HG02759 (cell line): ENCODE measurements at regions not wholly inside any gene's neighbourhood (a gene's known extent, or its start where the extent isn't known, plus 50 kb on each side); places are given as distances from the start of the nearest gene placed in this dataset.

Experiments used
- ATAC-seq: cut with Tn5 transposase; IDR thresholded peaks from one replicate; pipeline ENCODE4 v1.9.1; 2021; ENCODE audit warnings: mild to moderate bottlenecking, moderate library complexity; ENCODE audit not compliant: unreplicated experiment

GRCh38 chr15:70337277-70338186 lies 239.8 kb upstream of the TLE3 start:
- ATAC-seq = no peak

- ATAC-seq = no peak
Measured at GRCh38 chr15:70336425-70337009, 238.8 kb upstream of the TLE3 start.

- ATAC-seq = no peak
Measured at GRCh38 chr15:70334286-70334685, 236.6 kb upstream of the TLE3 start.

- ATAC-seq = no peak
Measured at GRCh38 chr15:70329179-70329578, 231.5 kb upstream of the TLE3 start.

- no peak for ATAC-seq
Measured at GRCh38 chr15:70328679-70329115, 231.0 kb upstream of the TLE3 start.

GRCh38 chr15:70327856-70328678 lies 230.3 kb upstream of the TLE3 start:
- ATAC-seq = peak; percentile 67

GRCh38 chr15:70327328-70327855 lies 229.7 kb upstream of the TLE3 start:
- ATAC-seq = no peak

- ATAC-seq = no peak
Measured at GRCh38 chr15:70324001-70324974, 226.6 kb upstream of the TLE3 start.

GRCh38 chr15:70323111-70323851 lies 225.6 kb upstream of the TLE3 start:
- no peak for ATAC-seq

GRCh38 chr15:70322051-70322668 lies 224.4 kb upstream of the TLE3 start:
- no peak for ATAC-seq

- ATAC-seq = no peak
Measured at GRCh38 chr15:70321172-70321819, 223.6 kb upstream of the TLE3 start.

- no peak for ATAC-seq
Measured at GRCh38 chr15:70320482-70320881, 222.8 kb upstream of the TLE3 start.

- ATAC-seq = no peak
Measured at GRCh38 chr15:70320077-70320476, 222.4 kb upstream of the TLE3 start.

- peak; percentile 86 for ATAC-seq
Measured at GRCh38 chr15:70319466-70319865, 221.7 kb upstream of the TLE3 start.

- ATAC-seq = peak; percentile 37
Measured at GRCh38 chr15:70318594-70319465, 221.1 kb upstream of the TLE3 start.

- ATAC-seq = no peak
Measured at GRCh38 chr15:70316059-70316600, 218.4 kb upstream of the TLE3 start.

GRCh38 chr15:70315431-70315830 lies 217.7 kb upstream of the TLE3 start:
- ATAC-seq = no peak
